Suppressor macrophage (primary cell): ENCODE measurements at regions not wholly inside any gene's neighbourhood (a gene's known extent, or its start where the extent isn't known, plus 50 kb on each side); places are given as distances from the start of the nearest gene placed in this dataset.

ENCODE experiments used
- DNase-seq, 4 experiments: peaks; one replicate each; pipeline ENCODE4 v3.0.0-alpha.2; 2020 to 2022

GRCh38 chr12:4049298-4050080 lies 176.3 kb upstream of the PARP11 start:
- no peak for DNase-seq

GRCh38 chr12:4047421-4047820 lies 174.2 kb upstream of the PARP11 start:
- DNase-seq, result no peak

- DNase-seq, result no peak
Measured at GRCh38 chr12:4046495-4046840, 173.3 kb upstream of the PARP11 start.

GRCh38 chr12:4045786-4046494 lies 172.7 kb upstream of the PARP11 start:
- DNase-seq, result no peak

- DNase-seq, result no peak
Measured at GRCh38 chr12:4044736-4045730, 171.8 kb upstream of the PARP11 start.

- no peak for DNase-seq
Measured at GRCh38 chr12:4044101-4044500, 170.9 kb upstream of the PARP11 start.

GRCh38 chr12:4041187-4041885 lies 168.1 kb upstream of the PARP11 start:
- DNase-seq, result no peak

GRCh38 chr12:4039931-4040330 lies 166.7 kb upstream of the PARP11 start:
- no peak for DNase-seq

GRCh38 chr12:4037747-4038312 lies 164.6 kb upstream of the PARP11 start:
- peak; percentile 55 to 75 (median 60) for DNase-seq

GRCh38 chr12:4036671-4037271 lies 163.6 kb upstream of the PARP11 start:
- DNase-seq, result peak; percentile 74 to 87 (median 79)

- DNase-seq, result no peak
Measured at GRCh38 chr12:4034921-4035320, 161.7 kb upstream of the PARP11 start.

GRCh38 chr12:4032924-4033615 lies 159.9 kb upstream of the PARP11 start:
- DNase-seq, result no peak

GRCh38 chr12:4031703-4032291 lies 158.6 kb upstream of the PARP11 start:
- peak; percentile 70 to 90 (median 88) for DNase-seq

- peak; percentile 87 to 95 (median 92) for DNase-seq
Measured at GRCh38 chr12:4030929-4031702, 157.9 kb upstream of the PARP11 start.

GRCh38 chr12:4027412-4027811 lies 154.2 kb upstream of the PARP11 start:
- peak in 3 of 4 experiments; percentile 16 to 30 (median 28) for DNase-seq

GRCh38 chr12:4026517-4026916 lies 153.3 kb upstream of the PARP11 start:
- DNase-seq, result no peak

GRCh38 chr12:4026020-4026358 lies 152.8 kb upstream of the PARP11 start:
- DNase-seq, result no peak

GRCh38 chr12:4025181-4026019 lies 152.2 kb upstream of the PARP11 start:
- DNase-seq, result no peak

GRCh38 chr12:4024701-4025100 lies 151.5 kb upstream of the PARP11 start:
- DNase-seq, result no peak
